Osteocyte (in vitro differentiated cells): ENCODE measurements at regions not wholly inside any gene's neighbourhood (a gene's known extent, or its start where the extent isn't known, plus 50 kb on each side); places are given as distances from the start of the nearest gene placed in this dataset.
A peak's percentile ranks its signal among the peaks of the same experiment; 100 is the strongest.

Experiments
- DNase-seq: peaks from one replicate; pipeline ENCODE4 v3.0.0; 2021; ENCODE audit warnings: mixed read lengths; ENCODE audit not compliant: unreplicated experiment; ENCODE audit errors: extremely low spot score
- H3K27ac Mint-ChIP-seq: one replicate; pipeline ENCODE4 v1.8.0; 2021; ENCODE audit warnings: mild to moderate bottlenecking, mixed read lengths; ENCODE audit not compliant: unreplicated experiment
- H3K27me3 Mint-ChIP-seq: one replicate; pipeline ENCODE4 v1.8.0; 2021; ENCODE audit warnings: mixed read lengths; ENCODE audit not compliant: unreplicated experiment
- H3K36me3 Mint-ChIP-seq: one replicate; pipeline ENCODE4 v1.8.0; 2021; ENCODE audit warnings: mixed read lengths; ENCODE audit not compliant: unreplicated experiment
- H3K4me1 Mint-ChIP-seq: one replicate; pipeline ENCODE4 v1.8.0; 2021; ENCODE audit warnings: mixed read lengths; ENCODE audit not compliant: unreplicated experiment
- H3K4me3 Mint-ChIP-seq: one replicate; pipeline ENCODE4 v1.8.0; 2021; ENCODE audit warnings: mild to moderate bottlenecking, moderate library complexity, mixed read lengths; ENCODE audit not compliant: unreplicated experiment
- H3K9me3 Mint-ChIP-seq: one replicate; pipeline ENCODE4 v1.8.0; 2021; ENCODE audit warnings: mixed read lengths; ENCODE audit not compliant: unreplicated experiment
- TF ChIP-seq, protein P1 (sequence below): fragments of 200-600 bp; sonication (generic); IDR thresholded peaks from 2 replicates; pipeline ENCODE4 v1.5.0; 2021; ENCODE audit warnings: antibody characterized with exemption, mild to moderate bottlenecking, moderate library complexity

DNA sequence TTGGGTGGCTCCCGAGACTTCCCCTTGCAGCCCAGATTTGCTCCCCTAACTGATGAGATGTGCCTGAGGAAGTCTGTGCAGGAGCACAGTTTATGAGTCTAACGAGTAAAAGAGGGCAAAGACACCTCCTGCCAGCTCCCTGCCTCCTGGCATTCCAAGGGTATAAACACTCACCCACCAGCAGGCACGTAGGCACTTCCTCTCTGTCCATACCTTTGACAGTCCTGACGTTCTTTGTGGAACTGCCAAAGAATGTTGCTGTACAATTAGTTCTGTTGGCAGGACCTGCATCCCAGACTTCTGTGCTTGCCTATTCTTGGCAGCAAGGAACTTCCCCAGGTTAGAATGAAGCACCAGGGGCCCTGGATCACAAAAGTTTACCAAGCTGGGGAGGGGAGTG is 889.3 kb downstream of the BCL11B start:
- no peak overlapping the region for H3K27ac Mint-ChIP-seq
- TF ChIP-seq, protein P1, sequence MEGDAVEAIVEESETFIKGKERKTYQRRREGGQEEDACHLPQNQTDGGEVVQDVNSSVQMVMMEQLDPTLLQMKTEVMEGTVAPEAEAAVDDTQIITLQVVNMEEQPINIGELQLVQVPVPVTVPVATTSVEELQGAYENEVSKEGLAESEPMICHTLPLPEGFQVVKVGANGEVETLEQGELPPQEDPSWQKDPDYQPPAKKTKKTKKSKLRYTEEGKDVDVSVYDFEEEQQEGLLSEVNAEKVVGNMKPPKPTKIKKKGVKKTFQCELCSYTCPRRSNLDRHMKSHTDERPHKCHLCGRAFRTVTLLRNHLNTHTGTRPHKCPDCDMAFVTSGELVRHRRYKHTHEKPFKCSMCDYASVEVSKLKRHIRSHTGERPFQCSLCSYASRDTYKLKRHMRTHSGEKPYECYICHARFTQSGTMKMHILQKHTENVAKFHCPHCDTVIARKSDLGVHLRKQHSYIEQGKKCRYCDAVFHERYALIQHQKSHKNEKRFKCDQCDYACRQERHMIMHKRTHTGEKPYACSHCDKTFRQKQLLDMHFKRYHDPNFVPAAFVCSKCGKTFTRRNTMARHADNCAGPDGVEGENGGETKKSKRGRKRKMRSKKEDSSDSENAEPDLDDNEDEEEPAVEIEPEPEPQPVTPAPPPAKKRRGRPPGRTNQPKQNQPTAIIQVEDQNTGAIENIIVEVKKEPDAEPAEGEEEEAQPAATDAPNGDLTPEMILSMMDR = no peak
- H3K4me1 Mint-ChIP-seq = no peaks in the 10 kb centered on the region
- DNase-seq = no peak
- peaks cover 44% of the 10 kb centered on the region for H3K9me3 Mint-ChIP-seq
- no peak overlapping the region for H3K4me3 Mint-ChIP-seq
- no peaks in the 10 kb centered on the region for H3K27me3 Mint-ChIP-seq
- H3K36me3 Mint-ChIP-seq = no peaks in the 10 kb centered on the region

DNA sequence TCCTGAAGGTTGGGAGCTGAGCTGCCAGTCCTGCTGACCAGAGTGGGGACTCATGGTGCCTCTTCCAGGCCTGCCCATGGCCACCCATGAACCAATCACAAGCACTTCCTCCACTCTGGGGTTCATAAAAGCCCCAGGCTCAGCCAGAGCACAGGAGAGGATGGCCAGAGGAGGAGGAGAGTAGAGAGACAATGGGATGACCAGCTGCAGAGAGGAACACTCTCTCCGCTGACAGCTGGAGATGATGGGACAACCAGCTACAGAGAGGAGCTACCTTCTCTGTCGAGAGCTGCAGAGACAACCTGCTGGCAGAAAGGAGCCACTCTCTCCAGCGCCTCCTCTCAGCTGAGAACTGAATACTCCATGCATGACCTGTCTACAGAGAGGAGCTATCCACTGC is 886.1 kb downstream of the BCL11B start:
- Mint-ChIP-seq H3K27ac (no peak overlapping the region), H3K4me3 (no peak overlapping the region), H3K36me3 (no peaks in the 10 kb centered on the region), H3K27me3 (no peaks in the 10 kb centered on the region), H3K4me1 (no peaks in the 10 kb centered on the region), H3K9me3 (peaks cover 42% of the 10 kb centered on the region)
- TF ChIP-seq, protein P1 = no peak
- DNase-seq = no peak

DNA sequence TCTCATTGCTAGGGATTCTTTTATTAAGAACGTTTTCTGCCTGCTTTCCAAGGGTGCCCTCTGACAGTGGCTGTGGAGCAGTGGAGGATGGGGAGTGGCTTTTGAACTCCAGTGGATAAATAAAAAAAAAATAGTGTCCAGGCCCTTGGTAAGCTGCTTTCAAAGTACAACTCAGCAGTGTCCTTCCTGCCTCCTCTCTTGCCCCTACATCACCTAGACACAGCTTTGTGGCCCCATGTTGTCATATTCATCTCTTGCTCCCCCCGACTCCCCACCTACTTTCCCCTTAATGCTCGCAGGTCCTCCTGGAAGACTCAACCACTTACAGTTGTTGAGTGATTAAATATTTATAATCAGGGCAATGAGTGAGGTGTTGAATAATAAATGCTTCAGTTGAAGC is 880.9 kb downstream of the BCL11B start:
- TF ChIP-seq, protein P1 = no peak
- peak; percentile 10 for DNase-seq
- H3K4me1 Mint-ChIP-seq = no peaks in the 10 kb centered on the region
- H3K27ac Mint-ChIP-seq = no peak overlapping the region
- H3K4me3 Mint-ChIP-seq = no peak overlapping the region
- H3K36me3 Mint-ChIP-seq = no peaks in the 10 kb centered on the region
- peaks cover 31% of the 10 kb centered on the region for H3K9me3 Mint-ChIP-seq
- H3K27me3 Mint-ChIP-seq = no peaks in the 10 kb centered on the region

DNA sequence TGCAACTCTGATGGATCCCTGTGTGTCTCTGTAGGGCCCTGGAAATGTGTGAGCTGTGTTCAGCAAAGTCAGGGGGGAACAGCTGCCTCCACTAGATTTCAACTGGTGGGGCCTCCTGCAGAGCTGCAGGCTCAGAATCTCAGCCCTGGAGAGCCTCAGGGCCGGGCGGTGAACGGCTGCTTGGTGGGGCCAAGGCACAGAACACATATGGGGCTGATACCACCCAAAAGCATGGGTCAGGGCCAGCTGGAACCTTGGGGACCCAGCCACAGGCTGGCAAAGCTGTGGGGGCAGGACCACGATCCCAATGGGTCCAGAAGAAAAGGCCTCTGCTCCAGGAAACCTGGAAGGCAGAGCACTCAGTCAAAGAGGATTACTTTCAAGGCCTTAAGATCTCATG is 878.5 kb downstream of the BCL11B start:
- no peaks in the 10 kb centered on the region for H3K27me3 Mint-ChIP-seq
- DNase-seq = no peak
- H3K27ac Mint-ChIP-seq = no peak overlapping the region
- no peaks in the 10 kb centered on the region for H3K4me1 Mint-ChIP-seq
- TF ChIP-seq, protein P1 = no peak
- H3K4me3 Mint-ChIP-seq = no peak overlapping the region
- no peaks in the 10 kb centered on the region for H3K36me3 Mint-ChIP-seq
- H3K9me3 Mint-ChIP-seq = peaks cover 39% of the 10 kb centered on the region

DNA sequence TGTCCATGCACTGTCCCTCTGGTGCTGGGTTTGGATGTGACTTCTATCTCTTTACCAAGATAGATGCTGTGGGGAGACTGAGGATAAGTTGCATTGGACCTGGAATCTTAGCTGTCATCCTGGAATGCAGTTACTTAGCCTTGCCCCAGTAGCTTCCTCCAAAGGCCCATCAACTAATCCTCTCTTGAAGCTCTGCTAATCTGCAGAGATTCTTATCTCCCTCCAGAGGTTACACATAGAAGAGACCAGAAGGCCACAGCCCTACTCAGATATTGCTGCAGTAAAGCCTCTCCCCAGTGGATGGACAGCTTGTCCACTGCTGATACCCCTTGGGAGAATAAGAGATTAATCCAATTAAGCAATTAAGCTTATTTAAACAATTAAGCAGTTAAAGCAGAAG is 867.2 kb downstream of the BCL11B start:
- Mint-ChIP-seq H3K4me3 (no peak overlapping the region), H3K4me1 (no peaks in the 10 kb centered on the region), H3K27ac (no peak overlapping the region), H3K27me3 (no peaks in the 10 kb centered on the region), H3K36me3 (no peaks in the 10 kb centered on the region), H3K9me3 (peaks cover 30% of the 10 kb centered on the region)
- TF ChIP-seq, protein P1 = no peak
- no peak for DNase-seq
